HG03135 (cell line): ENCODE measurements at regions not wholly inside any gene's neighbourhood (a gene's known extent, or its start where the extent isn't known, plus 50 kb on each side); places are given as distances from the start of the nearest gene placed in this dataset.

Experiments used
- ATAC-seq: cut with Tn5 transposase; IDR thresholded peaks from one replicate; pipeline ENCODE4 v1.9.1; 2021; ENCODE audit warnings: mild to moderate bottlenecking, moderate library complexity; ENCODE audit not compliant: unreplicated experiment

DNA sequence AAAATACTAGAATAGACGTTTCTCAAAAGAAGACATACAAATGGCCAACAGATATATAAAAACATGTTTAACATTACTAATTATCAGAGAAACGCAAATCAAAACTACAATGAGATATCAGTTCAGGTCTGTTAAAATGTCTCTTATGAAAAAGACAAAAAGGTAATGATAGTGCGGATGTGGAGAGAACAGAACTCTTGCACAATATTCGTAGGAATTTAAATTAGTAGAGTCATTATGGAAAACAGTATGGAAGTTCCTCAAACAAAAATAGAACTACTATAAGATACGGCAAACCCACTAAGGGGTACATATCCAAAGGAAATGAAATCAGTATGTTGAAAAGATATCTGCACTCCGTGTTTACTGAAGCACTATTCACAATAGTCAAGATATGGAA is 167.5 kb upstream of the CWC22 start:
- no peak for ATAC-seq

GRCh38 chr2:180169474-180169873 is 162.4 kb upstream of the CWC22 start:
- no peak for ATAC-seq

DNA sequence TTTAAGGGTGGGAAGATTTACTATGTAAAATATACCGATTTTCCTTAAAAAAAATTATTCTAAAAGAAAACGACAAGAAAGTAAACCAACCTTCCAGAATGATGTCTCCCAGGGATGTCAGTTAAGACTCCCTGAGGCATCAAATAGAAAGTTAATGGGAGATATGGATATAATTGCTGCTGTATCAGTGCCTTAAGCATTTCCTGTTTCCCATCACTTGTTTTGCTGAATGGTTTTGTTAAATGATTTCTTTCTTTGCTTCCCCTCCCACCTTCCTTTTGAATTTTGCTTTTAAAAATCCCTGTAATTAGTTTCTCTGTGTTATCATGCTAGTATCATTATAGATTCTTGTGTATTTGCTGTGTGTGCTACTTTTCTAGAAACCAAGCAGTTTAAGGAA is 154.3 kb upstream of the CWC22 start:
- no peak for ATAC-seq

DNA sequence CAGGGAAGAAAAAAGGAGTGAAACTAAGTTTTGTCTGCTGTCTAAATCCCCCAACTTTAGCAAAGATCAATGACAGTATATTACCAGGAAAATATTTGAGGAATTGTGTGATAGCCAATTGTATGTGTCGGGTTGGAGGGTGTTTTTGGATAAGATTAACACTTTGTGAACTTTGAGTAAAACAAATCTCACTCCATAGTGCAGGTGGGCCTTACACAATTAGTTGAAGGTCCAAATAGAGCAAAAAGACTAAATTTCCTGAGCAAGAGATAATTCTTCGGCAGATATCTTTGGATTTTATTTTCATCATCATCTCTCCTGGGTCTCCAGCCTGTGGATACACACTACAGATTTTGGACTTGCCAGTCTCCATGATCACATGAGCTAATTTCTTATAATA is 152.8 kb upstream of the CWC22 start:
- no peak for ATAC-seq

DNA sequence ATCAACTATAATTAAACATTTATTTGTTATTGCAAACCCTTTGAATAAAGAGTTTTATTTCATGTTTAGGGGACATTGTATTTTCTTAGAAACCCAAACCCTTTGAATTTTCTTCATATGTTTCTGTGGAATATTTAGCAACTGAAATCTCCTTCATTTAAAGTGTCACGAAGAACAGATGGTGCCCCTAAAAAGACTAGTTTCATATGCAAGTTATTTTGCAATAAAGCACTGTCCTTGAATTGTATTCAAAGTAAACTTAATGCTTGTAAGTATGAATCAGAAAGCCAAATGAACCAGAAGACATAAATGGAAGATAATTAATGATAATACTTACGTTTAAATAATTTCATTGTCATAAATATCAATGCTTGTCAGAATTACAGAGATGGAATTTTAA is 151.9 kb upstream of the CWC22 start:
- no peak for ATAC-seq

- ATAC-seq = no peak
Measured at GRCh38 chr2:180156651-180157050, 149.6 kb upstream of the CWC22 start.

- no peak for ATAC-seq
Measured at GRCh38 chr2:180150606-180151005, 143.5 kb upstream of the CWC22 start.

- ATAC-seq = no peak
Measured at GRCh38 chr2:180146541-180146940, 139.4 kb upstream of the CWC22 start.

DNA sequence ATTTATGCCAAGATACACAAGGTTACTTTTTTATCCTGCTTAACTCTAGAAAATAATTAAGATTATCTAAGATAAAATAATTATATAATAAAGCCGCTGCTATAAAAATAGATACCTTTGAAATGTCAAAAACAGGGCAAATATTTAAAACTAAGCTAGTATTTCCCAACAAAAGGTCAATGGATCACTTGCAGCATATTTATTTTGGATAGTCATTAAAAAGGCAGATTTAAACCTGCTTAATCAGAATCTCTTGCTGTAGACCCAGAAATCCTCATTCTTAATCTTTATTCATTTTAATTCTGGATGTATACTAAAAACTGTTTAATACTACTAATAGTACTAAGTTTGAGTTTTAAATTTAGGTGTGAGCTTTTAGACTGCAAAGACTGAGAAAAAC is 139.0 kb upstream of the CWC22 start:
- ATAC-seq = no peak

- no peak for ATAC-seq
Measured at GRCh38 chr2:180145163-180145562, 138.1 kb upstream of the CWC22 start.

DNA sequence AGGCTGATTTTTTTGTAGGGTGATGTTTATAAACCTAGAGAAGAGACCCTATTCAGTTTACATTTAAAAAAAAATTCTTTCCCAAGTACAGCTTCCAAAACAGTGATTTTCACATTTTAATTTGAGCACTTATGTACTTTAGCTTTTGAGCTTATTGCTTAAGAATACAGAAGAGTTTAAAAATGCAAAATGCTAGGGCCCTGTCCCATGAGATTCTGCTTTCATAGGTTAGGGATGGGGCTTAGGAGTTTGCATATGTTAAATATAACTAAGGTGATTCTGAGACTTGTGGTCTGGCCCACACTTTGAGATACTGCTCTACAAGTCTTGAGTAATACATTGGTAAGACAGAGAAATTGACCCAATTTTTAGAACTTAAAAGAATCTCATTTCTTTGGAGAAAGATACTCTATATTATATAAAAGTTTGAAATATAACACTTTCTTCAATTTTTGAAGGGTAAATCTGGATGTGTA is 137.3 kb upstream of the CWC22 start:
- ATAC-seq = no peak

GRCh38 chr2:180143633-180144337 is 136.7 kb upstream of the CWC22 start:
- no peak for ATAC-seq

- ATAC-seq = no peak
Measured at GRCh38 chr2:180141600-180141999, 134.5 kb upstream of the CWC22 start.

DNA sequence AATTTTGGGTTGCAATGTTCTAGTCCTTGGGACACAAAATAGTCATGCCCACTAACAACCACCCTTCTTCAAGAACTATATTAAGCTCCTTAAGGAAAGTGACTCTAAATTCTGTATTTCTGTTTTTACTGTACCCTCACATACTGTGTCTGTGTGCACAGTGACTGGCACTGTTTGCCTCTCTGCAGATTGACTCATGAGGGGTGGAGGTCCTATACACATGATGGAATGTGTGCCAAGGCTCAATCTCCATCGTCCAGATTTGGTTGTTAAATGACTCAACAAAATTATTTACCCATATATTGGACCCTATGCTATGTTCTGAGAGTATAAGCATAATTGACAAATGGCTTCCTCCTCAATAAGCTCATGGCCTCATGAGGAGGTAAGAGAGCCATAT is 126.6 kb upstream of the CWC22 start:
- no peak for ATAC-seq

DNA sequence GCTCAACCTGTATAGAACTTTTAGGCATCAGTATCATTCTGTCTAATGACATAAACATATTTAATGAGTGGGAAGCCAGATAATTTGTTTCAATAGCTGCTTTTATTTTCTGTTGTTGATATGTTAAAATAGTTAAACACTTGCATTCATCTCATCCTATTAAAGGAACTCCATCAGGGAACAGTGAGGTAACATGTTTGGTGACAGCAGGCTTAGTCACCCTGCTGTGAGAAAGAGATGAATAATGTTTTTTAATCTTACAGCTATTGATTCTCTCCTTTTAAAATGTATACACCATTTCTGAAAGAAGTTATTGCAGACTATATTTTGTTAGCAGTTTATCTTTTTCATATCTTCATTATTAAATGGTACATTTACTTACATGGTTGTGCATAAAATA is 123.3 kb upstream of the CWC22 start:
- ATAC-seq = no peak

DNA sequence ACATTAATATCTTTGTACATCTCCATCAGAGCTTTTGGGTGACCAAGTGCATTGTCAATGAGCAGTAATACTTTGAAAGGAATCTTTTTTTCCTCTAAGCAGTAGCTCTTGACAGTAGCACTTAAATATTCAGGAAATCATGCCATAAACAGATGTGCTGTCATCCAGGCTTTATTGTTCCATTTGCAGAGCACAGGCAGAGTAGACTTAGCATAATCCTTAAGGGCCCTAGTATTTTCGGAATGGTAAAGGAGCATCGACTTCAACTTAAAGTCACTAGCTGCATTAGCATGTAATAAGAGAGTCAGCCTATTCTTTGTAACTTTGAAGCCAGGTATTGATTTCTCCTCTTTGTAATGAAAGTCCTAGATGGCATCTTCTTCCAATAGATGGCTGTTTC is 121.8 kb upstream of the CWC22 start:
- no peak for ATAC-seq

DNA sequence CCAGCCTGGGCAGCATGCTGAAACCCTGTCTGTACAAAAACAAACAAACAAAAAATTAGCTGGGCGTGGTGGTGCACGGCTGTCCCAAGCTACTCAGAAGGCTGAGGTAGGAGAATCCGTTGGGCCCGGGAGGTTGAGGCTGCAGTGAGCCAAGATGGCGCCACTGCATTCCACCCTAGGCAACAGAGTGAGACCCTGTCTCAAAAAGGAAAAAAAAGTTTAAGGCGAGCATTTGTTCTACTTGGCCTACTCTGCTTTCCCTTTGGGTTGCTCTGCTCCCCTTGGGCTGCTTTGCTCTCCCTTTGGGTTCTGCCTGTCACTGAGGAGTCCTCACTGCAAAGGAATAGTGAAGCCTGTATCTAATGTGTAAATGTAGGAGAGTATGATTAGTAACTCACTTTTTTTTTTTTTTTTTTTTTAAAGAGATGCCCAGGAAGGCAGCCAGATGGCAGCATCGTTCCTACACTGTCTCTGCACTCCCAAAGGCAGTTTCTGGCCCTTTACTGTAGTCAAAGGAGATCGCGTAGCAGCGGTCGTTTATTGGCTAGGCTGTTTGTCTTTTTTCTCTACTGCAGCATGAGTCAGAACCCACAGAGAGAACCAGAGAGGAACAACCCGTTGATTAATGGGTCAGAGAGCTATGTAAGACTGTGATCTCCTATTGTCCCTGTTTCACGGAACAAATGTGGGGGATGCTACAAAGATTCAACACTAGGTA is 118.3 kb upstream of the CWC22 start:
- ATAC-seq = peak; percentile 71

DNA sequence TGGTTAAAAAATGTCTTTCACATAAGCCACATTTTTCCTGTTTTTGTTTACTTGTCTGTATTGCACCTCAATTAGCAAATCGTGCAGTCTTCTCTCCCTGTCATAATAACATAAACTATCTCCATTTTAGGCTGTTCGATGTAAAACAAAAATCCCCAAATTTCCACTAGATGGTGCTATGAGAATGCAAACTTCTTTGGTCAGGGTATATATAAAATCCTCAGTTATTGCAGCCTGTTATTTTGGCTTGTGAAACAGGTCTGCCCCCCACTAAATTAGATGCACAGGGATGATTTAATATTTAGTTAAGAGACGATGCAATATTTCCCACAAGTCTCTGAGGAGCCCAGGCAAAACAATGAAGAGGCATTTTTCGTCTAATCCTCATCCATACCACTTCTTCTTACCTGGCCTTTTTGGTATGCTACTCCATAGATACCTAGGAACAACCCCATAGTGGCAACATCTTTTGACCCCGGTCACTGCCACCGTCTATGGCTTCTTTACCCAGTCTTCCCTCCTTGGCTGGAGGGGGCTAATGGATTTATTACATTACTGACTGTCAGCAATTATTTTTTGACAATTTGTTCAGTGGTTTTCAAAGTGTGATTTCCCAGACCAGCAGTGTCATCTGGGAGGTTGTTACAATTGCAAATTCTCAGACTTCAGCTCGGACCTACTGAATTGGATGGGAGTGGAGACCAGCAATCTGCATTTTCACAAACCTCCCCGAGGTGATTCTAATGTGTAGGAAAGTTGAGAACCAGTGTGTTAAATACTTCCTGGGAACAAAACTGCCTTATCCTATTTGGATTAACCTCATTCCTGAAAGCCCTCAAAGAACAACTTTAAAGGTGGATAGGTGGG is 117.4 kb upstream of the CWC22 start:
- no peak for ATAC-seq

- no peak for ATAC-seq
Measured at GRCh38 chr2:180122874-180123273, 115.8 kb upstream of the CWC22 start.

GRCh38 chr2:180115675-180116074 is 108.6 kb upstream of the CWC22 start:
- no peak for ATAC-seq

GRCh38 chr2:180115269-180115668 is 108.2 kb upstream of the CWC22 start:
- ATAC-seq = no peak

DNA sequence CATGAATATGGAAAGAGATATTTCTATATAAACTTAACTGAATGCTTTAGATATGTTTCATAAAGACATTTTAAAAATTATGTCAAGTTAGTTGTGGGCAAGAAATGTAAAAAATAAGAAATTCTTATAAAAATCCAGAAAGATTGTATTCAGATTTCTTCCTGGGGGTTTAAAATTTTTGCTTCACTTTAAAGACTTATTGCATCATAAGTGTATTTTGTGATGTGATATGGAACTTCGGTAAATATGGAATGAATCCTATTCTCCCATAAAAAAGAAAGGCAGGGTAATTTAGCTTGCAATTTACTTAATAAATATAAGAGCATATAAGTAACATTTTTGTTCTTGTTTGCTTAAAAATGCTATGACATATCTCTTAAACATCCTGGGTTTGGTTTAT is 104.8 kb upstream of the CWC22 start:
- ATAC-seq = no peak
